SK-N-SH treated with all-trans-retinoic acid at 6 μM for 48 hours (cell line): ENCODE measurements at regions not wholly inside any gene's neighbourhood (a gene's known extent, or its start where the extent isn't known, plus 50 kb on each side); places are given as distances from the start of the nearest gene placed in this dataset.

Source experiments
- ARNTL ChIP-seq: fragments of 450-650 bp; formaldehyde crosslinking; IDR thresholded peaks from 2 replicates; pipeline ENCODE4 v1.5.0; 2020; ENCODE audit warnings: low read depth, mild to moderate bottlenecking, moderate library complexity, borderline replicate concordance
- ISL1 ChIP-seq: fragments of 250-450 bp; sonication (Bioruptor Pico); IDR thresholded peaks from 2 replicates; pipeline ENCODE4 v2.1.2; 2022; ENCODE audit warnings: mild to moderate bottlenecking, moderate library complexity
- OSR1 ChIP-seq: fragments of 250-450 bp; sonication (Bioruptor Pico); IDR thresholded peaks from 2 replicates; pipeline ENCODE4 v1.8.0; 2022; ENCODE audit warnings: moderate library complexity, mild to moderate bottlenecking, inconsistent platforms
- SNAI2 ChIP-seq: fragments of 250-450 bp; sonication (Bioruptor Pico); IDR thresholded peaks from 2 replicates; pipeline ENCODE4 v1.5.0; 2020; ENCODE audit warnings: mild to moderate bottlenecking, moderate library complexity
- ZFP30 ChIP-seq: fragments of 450-650 bp; formaldehyde crosslinking; IDR thresholded peaks from 2 replicates; pipeline ENCODE4 v1.5.0; 2022; ENCODE audit warnings: mild to moderate bottlenecking, moderate library complexity
- ZNF565 ChIP-seq: fragments of 450-650 bp; formaldehyde crosslinking; conservative IDR thresholded peaks from 2 replicates; pipeline ENCODE4 v1.5.0; 2020; ENCODE audit warnings: low read depth, mild to moderate bottlenecking, moderate library complexity
- ZNF70 ChIP-seq: fragments of 450-650 bp; formaldehyde crosslinking; IDR thresholded peaks from 2 replicates; pipeline ENCODE4 v1.5.0; 2020; ENCODE audit warnings: mild to moderate bottlenecking, moderate library complexity
- ZNF8 ChIP-seq: fragments of 450-650 bp; formaldehyde crosslinking; IDR thresholded peaks from 2 replicates; pipeline ENCODE4 v1.5.0; 2020; ENCODE audit warnings: mild to moderate bottlenecking, moderate library complexity
- TF ChIP-seq, protein P1 (sequence below): fragments of 250-450 bp; sonication (Bioruptor Pico); IDR thresholded peaks from 2 replicates; pipeline ENCODE4 v1.5.1; 2021; ENCODE audit warnings: mild to moderate bottlenecking, moderate library complexity
- TF ChIP-seq, protein P2 (sequence below): fragments of 250-450 bp; sonication (Bioruptor Pico); IDR thresholded peaks from 2 replicates; pipeline ENCODE4 v1.8.0; 2020; ENCODE audit warnings: mild to moderate bottlenecking, moderate library complexity, borderline replicate concordance

- no peak for TF ChIP-seq ZFP30 (CRISPR knock-in tag)
- no peak for TF ChIP-seq ZNF8 (CRISPR knock-in tag)
- TF ChIP-seq, protein P1, sequence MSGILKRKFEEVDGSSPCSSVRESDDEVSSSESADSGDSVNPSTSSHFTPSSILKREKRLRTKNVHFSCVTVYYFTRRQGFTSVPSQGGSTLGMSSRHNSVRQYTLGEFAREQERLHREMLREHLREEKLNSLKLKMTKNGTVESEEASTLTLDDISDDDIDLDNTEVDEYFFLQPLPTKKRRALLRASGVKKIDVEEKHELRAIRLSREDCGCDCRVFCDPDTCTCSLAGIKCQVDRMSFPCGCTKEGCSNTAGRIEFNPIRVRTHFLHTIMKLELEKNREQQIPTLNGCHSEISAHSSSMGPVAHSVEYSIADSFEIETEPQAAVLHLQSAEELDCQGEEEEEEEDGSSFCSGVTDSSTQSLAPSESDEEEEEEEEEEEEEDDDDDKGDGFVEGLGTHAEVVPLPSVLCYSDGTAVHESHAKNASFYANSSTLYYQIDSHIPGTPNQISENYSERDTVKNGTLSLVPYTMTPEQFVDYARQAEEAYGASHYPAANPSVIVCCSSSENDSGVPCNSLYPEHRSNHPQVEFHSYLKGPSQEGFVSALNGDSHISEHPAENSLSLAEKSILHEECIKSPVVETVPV (CRISPR knock-in tag), result no peak
- TF ChIP-seq OSR1 (CRISPR knock-in tag), result no peak
- no peak for TF ChIP-seq ZNF70 (CRISPR knock-in tag)
- TF ChIP-seq ARNTL (CRISPR knock-in tag), result no peak
- no peak for TF ChIP-seq ISL1 (CRISPR knock-in tag)
- TF ChIP-seq, protein P2, sequence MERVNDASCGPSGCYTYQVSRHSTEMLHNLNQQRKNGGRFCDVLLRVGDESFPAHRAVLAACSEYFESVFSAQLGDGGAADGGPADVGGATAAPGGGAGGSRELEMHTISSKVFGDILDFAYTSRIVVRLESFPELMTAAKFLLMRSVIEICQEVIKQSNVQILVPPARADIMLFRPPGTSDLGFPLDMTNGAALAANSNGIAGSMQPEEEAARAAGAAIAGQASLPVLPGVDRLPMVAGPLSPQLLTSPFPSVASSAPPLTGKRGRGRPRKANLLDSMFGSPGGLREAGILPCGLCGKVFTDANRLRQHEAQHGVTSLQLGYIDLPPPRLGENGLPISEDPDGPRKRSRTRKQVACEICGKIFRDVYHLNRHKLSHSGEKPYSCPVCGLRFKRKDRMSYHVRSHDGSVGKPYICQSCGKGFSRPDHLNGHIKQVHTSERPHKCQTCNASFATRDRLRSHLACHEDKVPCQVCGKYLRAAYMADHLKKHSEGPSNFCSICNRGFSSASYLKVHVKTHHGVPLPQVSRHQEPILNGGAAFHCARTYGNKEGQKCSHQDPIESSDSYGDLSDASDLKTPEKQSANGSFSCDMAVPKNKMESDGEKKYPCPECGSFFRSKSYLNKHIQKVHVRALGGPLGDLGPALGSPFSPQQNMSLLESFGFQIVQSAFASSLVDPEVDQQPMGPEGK (CRISPR knock-in tag), result no peak
- no peak for TF ChIP-seq ZNF565
- no peak for TF ChIP-seq SNAI2 (CRISPR knock-in tag)
Measured at GRCh38 chr11:41534861-41535260, 75.4 kb upstream of the LRRC4C start.
